ENCODE measurements at regions not wholly inside any gene's neighbourhood (a gene's known extent, or its start where the extent isn't known, plus 50 kb on each side); places are given as distances from the start of the nearest gene placed in this dataset.

DNA sequence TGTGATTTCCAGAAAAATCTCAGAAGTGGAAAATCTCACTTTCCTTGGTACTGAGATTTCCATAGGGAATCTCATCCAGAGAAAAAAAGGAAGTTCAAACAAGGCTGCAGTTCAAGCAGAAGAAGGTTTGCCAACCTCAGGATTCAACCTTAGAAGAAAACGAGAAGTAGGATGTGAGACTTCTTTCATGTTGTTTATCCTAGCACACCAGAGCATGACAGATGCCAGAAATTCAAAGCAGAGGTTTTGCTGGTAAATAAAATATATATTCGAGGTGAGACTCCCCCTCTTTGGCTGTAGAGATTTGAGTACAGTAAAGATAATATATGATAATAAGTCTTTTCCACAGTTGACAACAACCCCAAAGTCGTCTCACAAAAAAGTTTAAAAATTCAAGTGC is 116.9 kb upstream of the SMC2 start:
- H3K27me3 Mint-ChIP-seq (ENCODE audit: unreplicated experiment): peaks cover 3% of the 10 kb centered on the region
- H3K36me3 Mint-ChIP-seq (ENCODE audit: low read depth, unreplicated experiment): no peaks in the 10 kb centered on the region
- TF ChIP-seq, protein P1, sequence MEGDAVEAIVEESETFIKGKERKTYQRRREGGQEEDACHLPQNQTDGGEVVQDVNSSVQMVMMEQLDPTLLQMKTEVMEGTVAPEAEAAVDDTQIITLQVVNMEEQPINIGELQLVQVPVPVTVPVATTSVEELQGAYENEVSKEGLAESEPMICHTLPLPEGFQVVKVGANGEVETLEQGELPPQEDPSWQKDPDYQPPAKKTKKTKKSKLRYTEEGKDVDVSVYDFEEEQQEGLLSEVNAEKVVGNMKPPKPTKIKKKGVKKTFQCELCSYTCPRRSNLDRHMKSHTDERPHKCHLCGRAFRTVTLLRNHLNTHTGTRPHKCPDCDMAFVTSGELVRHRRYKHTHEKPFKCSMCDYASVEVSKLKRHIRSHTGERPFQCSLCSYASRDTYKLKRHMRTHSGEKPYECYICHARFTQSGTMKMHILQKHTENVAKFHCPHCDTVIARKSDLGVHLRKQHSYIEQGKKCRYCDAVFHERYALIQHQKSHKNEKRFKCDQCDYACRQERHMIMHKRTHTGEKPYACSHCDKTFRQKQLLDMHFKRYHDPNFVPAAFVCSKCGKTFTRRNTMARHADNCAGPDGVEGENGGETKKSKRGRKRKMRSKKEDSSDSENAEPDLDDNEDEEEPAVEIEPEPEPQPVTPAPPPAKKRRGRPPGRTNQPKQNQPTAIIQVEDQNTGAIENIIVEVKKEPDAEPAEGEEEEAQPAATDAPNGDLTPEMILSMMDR (IDR thresholded peaks at IDR 0.05; ENCODE audit: unreplicated experiment): no peak
- no peak for DNase-seq (ENCODE audit: low spot score)
- H3K4me1 Mint-ChIP-seq (ENCODE audit: unreplicated experiment): no peaks in the 10 kb centered on the region
- peaks cover 15% of the 10 kb centered on the region for H3K9me3 Mint-ChIP-seq (ENCODE audit: unreplicated experiment)
- no peak overlapping the region for H3K27ac Mint-ChIP-seq (ENCODE audit: unreplicated experiment)
- no peak overlapping the region for H3K4me3 Mint-ChIP-seq (ENCODE audit: unreplicated experiment)

DNA sequence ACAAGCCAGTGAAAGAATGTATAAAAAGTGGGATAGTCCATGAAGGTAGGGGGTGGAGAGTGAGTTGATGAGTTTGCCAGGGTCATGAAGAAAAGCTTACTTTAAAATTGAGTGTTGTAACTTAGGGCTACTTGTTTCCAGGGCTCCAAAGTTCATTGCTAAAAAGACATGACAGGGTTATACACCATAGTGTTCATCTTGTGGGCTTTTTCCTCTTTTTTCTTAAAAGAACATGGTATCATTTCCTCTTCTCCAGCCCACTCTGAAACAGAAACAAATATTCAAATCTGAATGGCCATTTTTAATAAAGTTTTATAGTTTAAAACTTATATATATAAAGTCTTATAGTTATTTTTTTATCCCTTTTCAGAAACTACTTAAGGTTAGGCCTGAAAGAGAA is 115.7 kb upstream of the SMC2 start:
- TF ChIP-seq, protein P1 (IDR thresholded peaks at IDR 0.05; ENCODE audit: unreplicated experiment): no peak
- peaks cover 15% of the 10 kb centered on the region for H3K9me3 Mint-ChIP-seq (ENCODE audit: unreplicated experiment)
- H3K4me1 Mint-ChIP-seq (ENCODE audit: unreplicated experiment): no peaks in the 10 kb centered on the region

DNA sequence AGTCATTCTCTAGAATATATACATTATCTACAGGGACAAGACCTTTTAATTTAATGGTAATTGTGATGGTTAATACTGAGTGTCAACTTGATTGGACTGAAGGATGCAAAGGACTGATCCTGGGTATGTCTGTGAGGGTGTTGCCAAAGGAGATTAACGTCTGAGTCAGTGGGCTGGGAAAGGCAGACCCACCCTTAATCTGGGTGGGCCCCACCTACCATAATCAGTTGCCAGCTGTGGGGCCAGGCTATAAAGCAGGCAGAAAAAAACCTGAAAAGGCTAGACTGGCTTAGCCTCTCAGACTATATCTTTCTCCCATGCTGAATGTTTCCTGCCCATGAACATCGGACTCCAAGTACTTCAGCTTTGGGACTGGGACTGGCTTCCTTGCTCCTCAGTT is 112.2 kb upstream of the SMC2 start:
- Mint-ChIP-seq H3K27me3 (ENCODE audit: unreplicated experiment) (peaks cover 3% of the 10 kb centered on the region), H3K9me3 (ENCODE audit: unreplicated experiment) (peaks cover 15% of the 10 kb centered on the region), H3K36me3 (ENCODE audit: low read depth, unreplicated experiment) (no peaks in the 10 kb centered on the region), H3K4me3 (ENCODE audit: unreplicated experiment) (no peak overlapping the region), H3K4me1 (ENCODE audit: unreplicated experiment) (no peaks in the 10 kb centered on the region), H3K27ac (ENCODE audit: unreplicated experiment) (no peak overlapping the region)
- TF ChIP-seq, protein P1 (IDR thresholded peaks at IDR 0.05; ENCODE audit: unreplicated experiment): no peak
- no peak for DNase-seq (ENCODE audit: low spot score)

More for the DNA sequence above, 115.7 kb upstream of the SMC2 start:
- Mint-ChIP-seq H3K36me3 (ENCODE audit: low read depth, unreplicated experiment) (no peaks in the 10 kb centered on the region), H3K4me3 (ENCODE audit: unreplicated experiment) (no peak overlapping the region), H3K27ac (ENCODE audit: unreplicated experiment) (no peak overlapping the region), H3K27me3 (ENCODE audit: unreplicated experiment) (peaks cover 3% of the 10 kb centered on the region)
- DNase-seq (ENCODE audit: low spot score): no peak

DNA sequence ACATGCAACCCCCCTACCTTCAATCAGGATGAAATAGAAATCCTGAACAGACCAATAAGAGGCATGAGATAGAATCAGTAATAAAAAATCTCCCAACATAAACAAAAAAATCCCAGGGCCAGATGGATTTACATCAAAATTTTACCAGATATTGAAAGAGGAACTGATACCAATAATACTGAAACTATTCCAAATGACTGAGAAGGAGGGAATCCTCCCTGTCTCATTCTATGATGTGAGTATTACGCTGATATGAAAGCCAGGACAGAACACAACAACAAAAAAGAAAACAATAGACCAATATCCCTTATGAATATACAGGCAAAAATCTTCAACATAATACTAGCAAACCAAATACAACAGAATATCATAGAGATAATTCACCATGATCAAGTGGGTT is 109.0 kb upstream of the SMC2 start:
- DNase-seq (ENCODE audit: low spot score): no peak
- Mint-ChIP-seq H3K27ac (ENCODE audit: unreplicated experiment) (no peak overlapping the region), H3K4me1 (ENCODE audit: unreplicated experiment) (no peaks in the 10 kb centered on the region), H3K4me3 (ENCODE audit: unreplicated experiment) (no peak overlapping the region), H3K36me3 (ENCODE audit: low read depth, unreplicated experiment) (no peaks in the 10 kb centered on the region), H3K9me3 (ENCODE audit: unreplicated experiment) (peaks cover under 1% of the 10 kb centered on the region), H3K27me3 (ENCODE audit: unreplicated experiment) (peaks cover 3% of the 10 kb centered on the region)
- TF ChIP-seq, protein P1 (IDR thresholded peaks at IDR 0.05; ENCODE audit: unreplicated experiment): no peak

DNA sequence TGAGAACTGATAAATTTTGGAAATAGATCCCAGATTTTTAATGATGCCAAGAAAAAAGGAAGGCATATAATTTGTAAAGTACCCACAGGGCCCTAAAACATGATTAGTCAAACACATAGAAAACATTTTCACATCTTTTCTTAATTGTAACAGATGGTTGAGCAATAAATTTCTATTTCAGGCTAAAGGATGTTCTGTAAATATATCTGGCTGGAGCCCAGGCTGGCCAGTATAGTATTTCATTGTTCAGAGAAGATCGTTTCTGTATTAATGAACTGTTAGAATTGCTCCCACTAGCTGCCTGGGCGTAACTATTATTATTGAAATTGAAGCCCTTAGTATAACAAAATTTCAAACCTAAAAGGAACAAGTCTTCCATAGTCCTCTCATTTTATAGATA is 105.3 kb upstream of the SMC2 start:
- Mint-ChIP-seq H3K9me3 (ENCODE audit: unreplicated experiment) (no peaks in the 10 kb centered on the region), H3K4me1 (ENCODE audit: unreplicated experiment) (no peaks in the 10 kb centered on the region), H3K27me3 (ENCODE audit: unreplicated experiment) (peaks cover 2% of the 10 kb centered on the region), H3K4me3 (ENCODE audit: unreplicated experiment) (no peak overlapping the region), H3K27ac (ENCODE audit: unreplicated experiment) (no peak overlapping the region), H3K36me3 (ENCODE audit: low read depth, unreplicated experiment) (peaks cover 5% of the 10 kb centered on the region)
- TF ChIP-seq, protein P1 (IDR thresholded peaks at IDR 0.05; ENCODE audit: unreplicated experiment): no peak
- no peak for DNase-seq (ENCODE audit: low spot score)
